GM18867 (cell line): ENCODE measurements at regions not wholly inside any gene's neighbourhood (a gene's known extent, or its start where the extent isn't known, plus 50 kb on each side); places are given as distances from the start of the nearest gene placed in this dataset.

Experiments used
- ATAC-seq: cut with Tn5 transposase; IDR thresholded peaks from one replicate; pipeline ENCODE4 v1.9.1; 2021; ENCODE audit warnings: mild to moderate bottlenecking, moderate library complexity; ENCODE audit not compliant: unreplicated experiment

- peak; percentile 99 for ATAC-seq
These were observed 73.9 kb upstream of the SLC10A2 start for GRCh38 chr13:103140001-103140671.

DNA sequence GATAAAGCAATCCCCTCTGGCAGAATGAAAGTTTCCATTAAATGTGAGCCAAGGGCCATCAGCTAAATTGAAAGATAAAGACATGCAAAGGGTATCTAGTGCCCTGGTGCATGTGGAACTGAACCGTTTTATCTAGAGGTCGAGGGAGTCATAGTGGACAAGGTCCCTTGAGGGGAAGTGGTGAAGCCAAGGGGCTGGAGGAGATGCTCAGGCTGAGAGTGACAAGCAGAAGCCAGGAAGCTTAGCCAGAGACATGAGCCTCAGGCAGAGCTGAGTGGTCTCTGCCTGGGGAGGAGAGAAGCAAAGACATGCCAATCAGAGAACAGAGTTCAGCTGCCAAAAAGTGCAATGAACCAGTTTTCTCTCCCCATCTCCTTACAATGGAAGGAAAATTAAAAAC is 68.1 kb upstream of the SLC10A2 start:
- ATAC-seq: peak; percentile 39

DNA sequence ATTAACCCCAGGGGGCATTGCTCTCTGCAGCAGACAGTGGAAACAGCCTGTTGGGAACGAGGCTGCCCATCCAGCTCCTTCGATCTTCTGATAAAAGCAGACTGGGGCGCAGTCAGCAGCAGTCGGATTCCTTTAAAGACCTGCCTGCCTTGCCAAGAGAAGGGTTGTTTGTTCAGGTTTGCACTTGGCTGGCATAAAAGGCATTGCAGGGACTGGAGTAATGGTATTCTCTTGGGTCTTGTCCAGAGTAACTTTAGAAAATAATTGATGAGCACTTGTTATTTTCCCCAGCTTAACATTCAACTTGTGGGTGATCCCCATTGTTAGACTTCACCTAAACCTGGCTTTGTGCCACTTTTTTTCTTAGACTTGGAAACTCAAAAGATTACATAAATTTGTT is 67.3 kb upstream of the SLC10A2 start:
- ATAC-seq: no peak

DNA sequence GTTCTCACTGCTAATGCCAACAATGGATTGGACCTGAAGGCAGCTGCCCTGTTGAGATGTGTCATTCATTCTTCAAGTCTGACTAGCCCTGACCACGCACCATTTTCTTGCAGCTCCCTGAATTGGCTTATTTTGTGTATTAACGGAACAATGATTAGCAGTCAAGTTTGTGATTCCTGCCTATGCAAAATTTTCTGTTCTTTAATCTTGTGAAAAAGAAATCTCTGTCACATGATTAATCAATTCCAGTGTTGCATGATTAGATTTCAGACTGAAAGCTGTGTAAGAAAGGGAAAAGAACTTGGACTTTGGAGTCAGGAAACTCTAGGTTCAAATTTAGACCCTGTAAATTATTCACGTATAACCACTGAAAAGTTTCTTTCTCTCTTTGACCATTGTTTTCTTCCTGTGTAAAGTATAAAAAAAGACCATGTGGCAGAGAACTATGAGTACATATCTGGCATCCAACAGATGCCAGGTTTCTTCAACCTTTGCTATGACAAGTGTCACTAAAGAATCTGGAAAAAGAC is 64.5 kb upstream of the SLC10A2 start:
- ATAC-seq: peak; percentile 76

DNA sequence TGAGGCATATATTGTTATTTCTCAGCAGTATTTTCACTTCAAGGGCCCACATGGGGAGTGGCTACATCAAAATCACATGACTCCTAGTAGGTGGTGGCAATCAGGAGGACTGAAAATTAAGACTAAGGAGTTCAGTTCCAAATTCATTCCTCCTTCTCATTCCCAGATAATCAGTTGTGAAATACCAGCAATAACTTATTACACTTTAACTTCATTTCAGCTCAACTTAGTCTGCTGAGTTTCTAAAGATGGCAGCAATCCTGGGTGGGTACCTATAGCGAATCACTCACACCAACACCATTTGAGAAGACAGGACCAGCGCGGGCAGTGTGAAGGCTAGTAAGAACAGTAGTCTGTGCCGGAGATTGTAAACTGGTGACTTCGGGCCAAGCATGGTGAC is 63.9 kb upstream of the SLC10A2 start:
- ATAC-seq: no peak
